Kasumi-1 (cell line): ENCODE measurements at regions not wholly inside any gene's neighbourhood (a gene's known extent, or its start where the extent isn't known, plus 50 kb on each side); places are given as distances from the start of the nearest gene placed in this dataset.
"Not testable (repeated sequence)": the region's sequence is repeated elsewhere in the genome, so short reads cannot be mapped to it uniquely, and the experiment has no call there.

ENCODE experiments used
- DNase-seq, 2 experiments: peaks; one replicate each; lab custom pipeline; 2025; lab: John Stamatoyannopoulos, UW

DNA sequence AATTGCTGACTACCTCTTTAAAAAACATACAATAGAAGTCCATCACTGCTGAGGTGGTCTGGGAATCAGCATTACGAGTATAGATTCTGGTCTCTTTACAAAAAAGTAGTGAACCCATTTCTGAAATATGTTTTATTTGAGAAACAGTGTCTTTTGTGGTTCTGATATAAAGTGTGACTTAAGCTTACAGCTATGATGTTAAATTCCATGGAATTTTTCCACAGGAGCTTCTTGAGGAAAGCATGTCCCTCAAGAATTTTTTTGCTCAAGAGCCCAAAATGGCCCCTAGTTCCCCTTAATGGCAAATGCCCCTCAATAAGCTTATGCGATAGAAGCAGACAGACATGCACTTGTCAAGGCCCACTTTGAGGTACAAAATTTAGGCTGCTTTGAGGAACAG lies 265.7 kb downstream of the FAM170A start:
- no peak for DNase-seq

DNA sequence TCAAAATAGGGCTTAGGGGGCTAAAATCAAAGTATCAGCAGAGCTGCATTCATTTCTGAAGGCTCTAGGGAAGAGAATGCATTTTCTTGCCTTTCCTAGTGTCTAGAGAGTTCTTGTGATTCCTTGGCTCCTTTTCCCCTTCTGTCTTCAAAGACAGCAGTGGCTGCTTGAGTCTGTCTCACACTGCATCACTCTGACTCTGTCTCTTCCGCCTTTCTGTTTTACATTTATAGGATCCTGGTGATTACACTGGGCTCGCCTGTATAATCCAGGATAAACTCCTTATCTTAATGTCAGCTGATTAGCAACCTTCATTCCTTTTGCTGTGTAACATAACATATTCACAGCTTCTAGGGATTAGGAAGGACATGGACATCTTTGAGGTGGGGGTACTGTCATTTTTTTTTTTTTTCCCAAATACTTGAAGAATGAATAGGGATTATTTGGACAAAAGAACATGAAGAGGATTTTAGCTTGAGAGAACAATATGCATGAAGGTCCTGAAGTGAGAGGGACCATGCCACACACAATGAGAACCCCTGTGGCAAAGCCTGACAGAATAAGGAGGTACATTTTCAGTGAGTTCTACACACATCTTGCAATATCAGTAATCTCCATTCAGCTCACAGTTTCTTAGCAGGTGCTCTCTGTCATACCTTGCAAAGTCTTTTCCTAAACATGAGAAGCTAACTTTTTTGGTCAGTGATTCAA lies 267.6 kb downstream of the FAM170A start:
- no peak for DNase-seq

DNA sequence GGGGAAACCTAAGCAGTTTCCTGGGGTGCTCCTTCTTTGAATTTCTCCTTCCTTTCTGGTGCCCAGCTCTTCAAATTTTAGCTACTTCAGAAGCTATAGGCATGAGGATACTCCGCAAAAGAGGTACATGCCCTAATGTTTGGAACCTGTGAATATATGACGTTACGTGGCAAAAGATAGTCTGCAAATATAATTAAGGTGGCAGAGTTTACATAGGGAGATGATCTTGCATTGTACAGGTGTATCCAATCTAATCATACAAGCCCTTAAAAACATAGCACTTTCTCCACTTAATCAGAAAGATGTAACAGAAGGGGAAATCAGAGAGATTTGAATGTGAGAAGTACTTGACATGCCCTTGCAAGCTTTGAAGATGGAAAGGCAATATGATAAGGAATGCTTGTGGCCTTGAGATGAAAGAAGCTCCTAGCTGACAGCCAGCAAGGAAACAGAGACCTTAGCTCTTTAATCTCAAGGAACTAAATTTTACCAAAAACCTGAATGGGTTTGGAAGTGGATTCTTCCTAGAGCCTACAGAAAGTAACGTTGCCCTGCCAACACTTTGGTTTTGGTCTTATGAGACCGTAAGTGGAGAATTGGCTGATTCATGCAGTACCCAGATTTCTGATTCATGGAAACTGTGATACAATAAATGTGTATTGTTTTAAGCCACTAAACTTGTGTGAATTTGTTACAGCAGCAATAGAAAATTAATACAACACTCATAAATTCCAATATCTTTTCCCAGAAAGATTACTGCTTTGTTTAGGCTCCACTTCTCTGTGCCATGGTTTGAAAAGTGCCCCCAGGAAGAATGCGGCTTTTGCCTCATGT lies 268.4 kb downstream of the FAM170A start:
- DNase-seq: no peak

DNA sequence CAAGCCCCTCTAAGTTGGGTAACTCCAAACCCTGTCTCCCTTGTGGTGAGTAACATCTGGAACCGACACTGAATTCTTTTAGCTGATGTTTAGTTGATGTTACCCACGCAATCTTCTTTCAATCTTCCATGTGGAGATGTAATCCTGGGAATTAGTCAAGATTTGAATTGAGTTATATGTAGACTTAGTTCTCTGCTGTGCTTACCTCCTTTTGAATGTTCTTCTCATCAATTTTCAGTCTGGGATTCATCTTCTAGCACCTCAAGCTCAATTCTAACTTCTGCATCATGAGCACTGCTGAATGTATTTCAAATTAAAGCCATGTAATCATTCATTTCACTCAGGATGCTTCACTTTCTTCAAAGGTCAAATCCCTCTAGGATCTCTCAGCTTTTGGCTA lies 270.6 kb downstream of the FAM170A start:
- DNase-seq: no peak

DNA sequence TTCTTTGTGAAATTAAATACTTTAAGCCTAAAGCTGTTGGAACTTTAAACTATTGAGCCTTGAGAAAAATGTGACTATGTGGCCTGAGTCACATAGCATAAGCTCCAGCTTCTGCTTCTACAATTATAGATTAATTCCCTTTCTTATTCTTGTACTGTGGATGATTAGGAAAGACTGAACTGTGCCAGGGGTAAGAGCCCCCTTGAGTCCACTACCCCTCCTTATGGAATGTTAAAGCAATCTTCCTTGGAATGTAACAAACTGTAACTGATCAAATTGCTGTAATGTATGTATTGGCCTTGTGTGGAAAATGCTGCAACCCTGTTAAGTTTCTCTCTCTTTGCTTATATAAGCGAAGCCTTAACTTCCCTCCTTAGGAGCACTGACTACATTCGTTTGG lies 273.2 kb downstream of the FAM170A start:
- no peak for DNase-seq

DNA sequence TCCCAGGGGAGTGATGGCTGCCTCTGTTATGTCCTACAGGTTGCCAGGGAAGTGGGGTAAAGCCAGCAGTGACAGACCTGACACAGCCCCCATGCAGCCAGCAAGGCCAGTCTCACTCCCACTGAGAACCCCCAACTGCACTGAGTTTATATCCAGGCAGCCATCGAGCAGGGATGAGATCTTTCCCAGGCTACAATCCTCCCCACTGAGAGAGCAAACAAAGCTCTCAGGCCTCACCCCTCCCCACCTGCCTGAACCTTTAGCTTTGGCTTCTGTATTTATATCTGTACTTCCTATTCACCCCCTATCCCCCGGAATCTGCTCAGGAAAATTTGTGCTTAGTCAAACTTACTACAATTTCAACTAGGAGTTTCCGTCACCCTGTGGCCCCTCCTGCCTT lies 284.1 kb downstream of the FAM170A start:
- no peak for DNase-seq

DNA sequence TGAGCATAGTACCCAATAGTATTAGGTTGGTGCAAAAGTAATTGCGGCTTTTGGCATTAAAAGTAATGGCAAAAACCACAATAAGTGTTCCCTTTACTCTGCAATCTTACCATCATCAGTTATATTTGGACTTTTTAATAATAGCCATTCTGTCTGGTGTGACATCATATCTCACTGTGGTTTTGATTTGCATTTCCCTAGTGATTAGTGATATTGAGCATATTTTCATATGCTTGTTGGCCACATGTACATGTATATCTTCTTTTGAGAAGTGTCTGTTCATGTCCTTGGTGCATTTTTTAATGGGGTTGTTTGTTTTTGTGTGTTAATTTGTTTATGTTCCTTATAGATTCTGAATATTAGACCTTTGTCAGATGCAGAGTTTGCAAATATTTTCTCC lies 289.9 kb downstream of the FAM170A start:
- DNase-seq: no peak

DNA sequence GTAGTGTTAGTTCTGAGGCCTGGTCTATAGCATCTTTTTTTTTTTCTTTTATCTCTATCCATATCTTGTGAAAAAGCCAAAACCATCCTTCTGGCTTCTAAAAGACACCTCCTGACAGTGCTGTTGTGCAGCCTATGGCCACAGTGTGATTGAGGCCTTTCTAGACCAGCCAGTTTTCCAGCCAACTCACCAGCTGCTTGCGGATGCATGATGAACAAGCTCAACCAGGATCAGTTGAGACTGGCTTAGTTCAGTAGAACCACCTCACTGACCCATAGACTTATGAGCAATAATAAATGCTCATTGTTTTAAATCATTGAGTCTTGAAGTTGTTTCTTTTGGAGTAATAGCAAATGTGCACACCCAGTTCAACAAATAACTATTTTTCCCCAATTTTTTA lies 296.9 kb downstream of the FAM170A start:
- no peak for DNase-seq

DNA sequence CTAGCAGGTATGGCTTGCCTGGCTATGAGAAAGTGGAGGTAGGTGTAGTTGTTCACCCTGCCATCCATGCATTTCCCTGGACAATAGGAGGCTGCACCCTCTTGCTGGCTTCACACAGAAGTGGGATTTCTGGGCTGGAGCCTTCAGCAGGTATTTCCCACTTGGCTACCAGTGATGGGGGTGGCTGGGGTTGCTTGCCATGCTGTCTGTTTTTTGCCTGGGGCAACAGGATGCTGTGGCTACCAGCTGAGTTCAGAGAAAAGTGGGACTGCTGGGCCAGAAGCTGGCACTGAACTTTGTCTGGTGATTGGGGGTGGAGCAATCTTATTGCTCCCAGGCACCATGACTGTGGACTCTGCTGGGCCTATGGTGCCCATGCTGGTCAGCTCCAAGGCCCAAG lies 299.6 kb downstream of the FAM170A start:
- no peak for DNase-seq

DNA sequence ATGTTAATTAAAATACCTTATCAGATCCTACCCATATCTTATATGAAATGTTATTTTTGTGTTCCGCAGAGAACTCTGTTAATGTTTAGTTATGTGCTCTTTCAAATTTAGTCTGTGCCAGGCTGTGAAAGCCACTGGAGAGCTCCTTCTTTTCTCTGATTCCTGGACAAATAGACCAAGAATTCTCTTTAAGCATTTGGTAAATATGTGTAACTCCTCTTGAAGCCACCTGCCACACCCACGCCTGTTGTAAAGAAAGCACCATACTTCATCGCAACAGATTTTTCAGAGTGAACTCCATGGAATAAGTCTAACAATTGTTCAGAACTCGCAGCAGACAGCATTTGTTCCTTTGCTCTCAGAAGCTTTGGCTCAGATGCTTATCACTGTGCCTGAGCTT lies 301.1 kb downstream of the FAM170A start:
- DNase-seq: no peak

DNA sequence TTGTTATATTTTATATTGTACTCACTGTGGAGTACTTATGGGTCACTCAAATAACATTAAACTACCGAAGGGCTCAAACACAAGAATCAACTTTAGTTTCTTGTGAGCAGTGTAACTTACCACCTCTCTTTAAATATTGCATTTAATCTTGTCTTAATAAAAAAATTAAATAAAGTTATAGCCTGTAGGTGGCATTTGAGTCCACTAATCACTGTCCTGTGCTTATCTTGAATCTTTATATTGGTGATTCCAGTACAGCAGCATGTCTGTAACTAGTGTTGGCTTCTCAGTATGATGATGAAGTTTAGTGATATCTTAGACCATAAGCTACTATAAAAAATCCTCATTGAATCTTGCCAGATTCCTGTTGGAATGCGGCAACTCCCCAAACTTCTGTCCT lies 313.8 kb downstream of the FAM170A start:
- DNase-seq: peak; percentile 4 to 24

DNA sequence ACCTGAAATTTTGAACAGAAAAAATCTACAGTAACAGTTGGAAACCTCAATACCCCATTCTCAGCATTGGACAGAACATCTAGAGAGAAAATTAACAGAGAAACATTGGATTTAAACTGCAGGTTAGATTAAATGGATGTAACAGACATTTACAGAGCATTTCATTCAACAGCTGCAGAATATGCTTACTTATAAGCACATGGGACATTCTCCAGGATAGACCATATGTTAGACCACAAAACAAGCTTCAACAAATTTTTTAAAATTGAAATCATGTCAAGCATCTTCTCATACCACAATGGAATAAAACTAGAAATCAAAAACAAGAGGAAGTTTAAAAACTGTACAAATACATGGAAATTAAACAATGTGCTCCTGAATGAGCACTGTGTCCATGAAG lies 316.3 kb downstream of the FAM170A start:
- DNase-seq: no peak

DNA sequence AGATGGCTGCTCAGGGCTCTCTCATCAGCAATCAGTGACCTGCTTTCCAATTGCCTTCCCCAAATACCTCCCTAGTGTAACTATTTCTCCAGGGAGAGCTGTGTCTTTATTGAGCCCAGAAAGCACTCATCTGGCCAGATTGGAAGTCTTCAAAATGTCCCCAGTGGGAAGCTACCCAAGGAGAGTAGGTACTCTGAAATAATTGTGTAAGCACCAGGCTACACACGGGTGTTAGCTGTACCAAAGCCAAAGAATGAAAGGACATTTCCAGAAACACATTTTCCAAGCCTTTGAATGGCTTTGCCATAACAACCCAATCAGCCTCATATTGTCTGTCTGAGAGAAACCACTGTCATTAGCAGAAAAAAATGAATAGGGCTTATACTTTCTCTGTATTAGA lies 318.8 kb downstream of the FAM170A start:
- no peak for DNase-seq

DNA sequence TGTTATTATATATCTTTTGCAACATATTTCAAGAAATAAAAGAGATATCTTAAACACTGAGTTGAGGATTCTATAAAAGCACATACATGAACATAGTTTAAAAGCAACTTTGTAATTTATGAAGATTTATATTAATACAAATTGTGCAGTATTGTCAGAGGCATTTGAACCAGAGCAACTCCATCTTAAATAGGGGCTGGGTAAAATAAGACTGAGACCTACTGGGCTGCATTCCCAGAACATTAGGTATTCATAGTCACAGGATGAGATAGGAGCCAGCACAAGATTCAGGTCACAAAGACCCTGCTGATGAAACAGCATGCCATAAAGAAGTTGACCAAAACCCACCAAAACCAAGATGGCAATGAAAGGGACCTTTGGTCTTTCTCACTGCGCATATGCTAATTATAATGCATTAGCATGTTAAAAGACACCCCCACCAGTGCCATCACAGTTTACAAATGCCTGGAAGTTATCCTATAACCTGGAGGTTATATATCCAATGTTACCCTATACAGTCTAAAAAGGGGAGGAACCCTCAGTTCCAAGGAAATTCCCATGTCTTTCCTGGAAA lies 320.2 kb downstream of the FAM170A start:
- DNase-seq: no peak

DNA sequence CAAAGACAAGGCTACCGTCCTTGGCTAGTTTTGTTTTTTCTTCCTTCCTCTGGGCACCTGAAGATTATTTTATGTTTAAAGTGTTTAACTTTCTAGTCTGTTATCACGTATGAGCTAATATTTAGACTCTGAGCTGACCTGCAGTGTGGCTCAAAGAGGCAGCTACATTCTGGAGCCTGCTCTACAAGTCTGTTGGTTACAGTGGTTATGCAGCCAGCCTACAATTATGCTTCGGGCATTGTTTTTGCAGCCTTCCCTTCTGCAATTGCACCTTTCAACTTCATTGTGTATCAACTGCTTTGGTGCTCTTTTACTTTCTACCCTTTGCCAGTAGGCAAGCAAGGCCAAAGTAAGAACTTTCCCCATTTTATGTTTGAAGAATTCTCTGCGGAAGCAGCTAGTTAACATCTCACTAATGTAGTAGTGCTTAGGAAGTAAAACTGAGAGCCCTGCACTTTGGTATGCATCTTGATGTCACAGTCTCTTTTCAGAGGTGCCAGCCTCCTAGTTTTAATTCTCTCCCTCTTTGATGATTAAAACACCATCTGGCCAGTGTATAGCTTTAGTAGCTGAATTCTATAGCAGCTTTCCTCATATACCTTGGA lies 322.1 kb downstream of the FAM170A start:
- DNase-seq: no peak

DNA sequence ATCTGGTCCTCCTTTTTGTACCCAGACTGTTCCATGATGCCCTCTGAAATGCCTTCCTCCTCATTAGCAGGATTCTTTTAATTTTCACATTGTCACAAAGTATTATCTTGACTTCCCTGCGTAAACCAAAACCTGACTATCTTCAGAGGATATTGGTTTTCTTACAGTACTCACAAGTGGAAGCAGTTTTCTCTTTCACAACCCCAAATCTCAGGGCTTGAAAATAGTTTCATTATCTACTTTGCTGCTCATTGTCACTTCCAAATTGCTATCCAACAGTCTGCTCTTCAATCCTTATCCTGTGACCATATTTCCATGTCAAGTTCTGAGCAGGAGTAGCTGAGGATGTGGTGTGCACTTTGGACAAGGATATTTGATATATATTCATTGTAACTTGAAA lies 324.1 kb downstream of the FAM170A start:
- no peak for DNase-seq

DNA sequence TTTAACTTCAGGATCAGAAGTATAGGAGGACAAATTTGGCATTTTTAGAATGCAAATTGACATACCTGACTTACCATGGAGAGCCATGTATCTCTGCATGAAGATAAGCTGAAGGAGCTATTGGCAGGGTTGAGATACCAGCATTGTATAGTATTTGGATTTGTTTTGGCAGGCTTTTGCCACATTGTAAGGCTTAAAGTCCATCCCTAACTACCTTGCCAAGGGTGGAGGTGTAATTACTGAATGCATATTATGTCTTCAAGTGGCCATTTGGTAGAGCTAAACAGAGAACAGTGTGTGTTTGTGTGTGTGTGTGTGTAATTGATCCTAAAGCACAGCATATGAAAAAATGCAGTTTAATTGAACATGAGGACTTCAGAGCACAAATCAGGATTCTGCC lies 324.7 kb downstream of the FAM170A start:
- no peak for DNase-seq

DNA sequence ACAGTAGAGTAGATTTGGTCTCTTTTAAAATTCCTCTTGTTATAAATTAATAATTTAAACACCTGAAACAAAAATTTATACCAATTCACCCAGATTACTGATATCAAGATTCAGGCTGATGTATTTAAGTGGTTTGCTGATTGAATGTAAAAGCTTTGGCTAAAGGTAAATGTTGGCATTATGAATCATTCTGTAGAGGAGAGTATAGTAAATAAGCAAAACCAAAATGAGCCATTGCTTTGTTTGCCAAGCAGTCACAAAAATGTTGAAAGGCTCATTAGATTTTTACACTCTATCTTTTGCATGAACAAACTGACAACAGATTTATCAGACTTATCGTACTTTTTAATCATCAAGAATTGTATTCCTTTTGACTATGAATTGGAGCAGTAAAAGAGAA lies 332.6 kb downstream of the FAM170A start:
- DNase-seq: no peak

DNA sequence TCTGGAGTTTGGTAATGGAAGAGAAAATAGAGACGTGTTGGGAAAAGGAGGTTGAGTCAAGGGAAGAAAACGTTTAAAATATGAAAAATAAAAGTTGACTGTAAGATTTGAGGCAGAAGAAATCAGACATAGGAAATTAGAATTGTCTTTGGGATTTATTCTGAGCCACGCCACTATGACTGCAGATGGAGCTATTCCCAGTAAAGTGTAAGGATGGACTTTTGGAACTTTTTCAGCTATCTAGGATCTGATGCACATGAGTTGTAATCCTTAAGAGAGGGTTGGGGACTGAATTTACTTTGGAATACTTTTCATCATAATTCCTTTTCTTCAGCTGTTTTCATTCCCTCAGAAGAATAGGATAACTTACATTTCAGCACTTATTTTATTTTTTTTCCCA lies 336.7 kb downstream of the FAM170A start:
- DNase-seq: no peak

DNA sequence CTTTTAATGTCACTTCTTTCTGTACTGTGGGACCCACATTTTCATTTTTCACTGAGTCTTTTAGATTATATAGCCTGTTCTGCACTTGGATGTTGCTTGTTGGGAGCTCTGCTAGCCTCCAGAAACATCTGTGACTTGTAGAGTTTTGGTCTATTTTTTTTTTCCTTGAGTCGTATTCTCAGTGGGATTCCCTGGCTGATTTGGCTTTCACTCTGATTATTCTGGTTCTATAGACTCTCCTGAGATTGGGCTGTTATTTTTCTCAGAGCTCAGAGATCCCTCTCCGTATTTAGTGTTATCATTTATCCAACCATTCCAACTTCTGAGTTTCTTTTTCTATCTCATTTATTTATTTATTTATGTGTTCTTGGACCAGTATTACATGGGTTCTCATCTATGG lies 339.3 kb downstream of the FAM170A start:
- no peak for DNase-seq

DNA sequence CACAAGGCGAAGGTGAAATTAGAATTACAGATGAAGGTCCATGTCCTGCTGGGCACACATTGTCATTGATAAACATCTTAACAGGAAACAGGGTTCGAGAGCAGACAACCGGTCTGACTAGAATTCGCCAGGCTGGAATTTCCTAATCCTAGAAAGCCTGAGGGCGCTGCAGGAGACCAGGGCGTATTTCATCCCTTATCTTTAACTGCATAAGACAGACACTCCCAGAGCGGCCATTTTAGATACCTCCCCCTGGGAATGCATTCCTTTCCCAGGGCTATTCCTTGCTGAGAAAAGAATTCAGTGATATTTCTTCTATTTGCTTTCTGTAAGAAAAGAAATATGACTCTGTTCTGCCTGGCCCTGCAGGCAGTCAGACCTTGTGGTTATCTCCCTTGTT lies 357.7 kb downstream of the FAM170A start:
- not testable (repeated sequence) for DNase-seq

DNA sequence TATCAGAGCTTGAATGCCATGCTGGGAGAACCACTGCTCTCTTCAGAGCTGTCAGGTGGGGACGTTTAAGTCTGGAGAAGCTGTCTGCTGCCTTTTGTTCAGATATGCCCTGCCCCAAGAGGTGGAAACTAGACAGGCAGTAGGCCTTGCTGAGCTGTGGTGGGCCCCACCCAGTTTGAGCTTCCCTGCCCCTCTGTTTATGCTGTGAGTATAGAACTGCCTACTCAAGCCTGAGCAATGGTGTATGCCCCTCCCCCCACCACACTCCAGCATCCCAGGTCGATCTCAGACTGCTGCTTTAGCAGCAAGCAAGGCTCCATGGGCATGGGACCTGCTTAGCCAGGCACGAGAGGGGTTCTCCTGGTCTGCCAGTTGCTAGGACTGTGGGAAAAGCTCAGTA lies 362.3 kb downstream of the FAM170A start:
- DNase-seq: no peak

DNA sequence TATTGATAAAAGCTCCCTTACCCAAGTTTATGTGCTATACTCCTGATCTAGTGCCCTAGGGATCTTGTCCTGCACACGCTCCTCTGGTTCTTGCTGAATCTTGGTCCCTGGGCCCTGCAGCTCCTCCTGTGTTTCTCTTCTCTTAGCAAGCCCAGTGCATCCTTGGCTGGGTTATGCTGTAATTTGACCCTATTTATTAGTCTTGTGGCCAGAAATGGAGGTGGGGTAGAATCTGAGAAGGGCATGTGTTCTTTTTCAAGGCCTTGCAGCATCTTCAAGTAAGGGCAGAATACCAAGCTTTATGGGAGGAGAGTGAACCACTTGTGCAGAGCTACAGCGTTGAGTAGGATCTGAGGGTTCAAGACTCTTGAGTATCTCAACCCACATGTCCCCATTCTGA lies 366.8 kb downstream of the FAM170A start:
- no peak for DNase-seq
